Endothelial cell of umbilical vein (primary cell): ENCODE measurements at regions not wholly inside any gene's neighbourhood (a gene's known extent, or its start where the extent isn't known, plus 50 kb on each side); places are given as distances from the start of the nearest gene placed in this dataset.

Experiments used
- BruUV-seq: library from RNA; stranded (reverse); fragments of 400-500 nt; replicated peaks from 2 replicates; lab custom pipeline; 2021; lab: Mats Ljungman, UMichigan
- CTCF ChIA-PET: fragments of 300-600, 350-600 bp; sonication (Branson Sonifier 250); formaldehyde crosslinking; loops from one replicate; lab custom pipeline; 2021; ENCODE audit warnings: antibody characterized with exemption, inconsistent platforms; lab: Charles Lee
- POLR2A ChIA-PET: fragments of 300-600, 350-600 bp; sonication (Branson Sonifier 250); formaldehyde crosslinking; loops from one replicate; lab custom pipeline; 2021; ENCODE audit warnings: antibody characterized with exemption, inconsistent platforms; lab: Charles Lee
- DNase-seq: peaks from one replicate; pipeline ENCODE4 v3.0.0-alpha.2; 2011; ENCODE audit warnings: low read depth, low spot score
- FAIRE-seq: peaks from 2 replicates; lab custom pipeline; 2011; peaks lifted over from hg19 to GRCh38; lab: Jason Lieb, UNC
- H2AFZ ChIP-seq: 2 replicates; pipeline ENCODE4 v1.6.0; 2012; ENCODE audit warnings: low read depth, low read length, control low read depth, inconsistent platforms
- H3K27ac ChIP-seq: 2 replicates; pipeline ENCODE4 v1.5.1; 2011; ENCODE audit warnings: low read depth, mild to moderate bottlenecking, control low read depth, low read length, moderate library complexity; ENCODE audit not compliant: insufficient read depth
- H3K27me3 ChIP-seq, 2 experiments: 2 replicates each; pipeline versions ENCODE4 v1.6.0 to v1.6.1; 2011; ENCODE audit warnings: low read length in 2 of 2, mixed read lengths in 1 of 2; ENCODE audit not compliant: control insufficient read depth in 2 of 2, insufficient read depth in 2 of 2
- H3K36me3 ChIP-seq, 2 experiments: 2 replicates in 1 of 2; 3 replicates in 1 of 2; pipeline ENCODE4 v1.5.1; 2011; ENCODE audit warnings: low read length in 2 of 2, mild to moderate bottlenecking in 1 of 2, moderate library complexity in 1 of 2; ENCODE audit not compliant: control insufficient read depth in 2 of 2, insufficient read depth in 2 of 2; ENCODE audit errors: extremely low read depth in 1 of 2
- H3K4me1 ChIP-seq: 3 replicates; pipeline ENCODE4 v1.5.1; 2011; ENCODE audit warnings: mild to moderate bottlenecking, low read length; ENCODE audit not compliant: control insufficient read depth, insufficient read depth; ENCODE audit errors: extremely low read depth
- H3K4me2 ChIP-seq: 2 replicates; pipeline ENCODE4 v1.6.1; 2011; ENCODE audit warnings: low read length, control low read depth, mixed read lengths; ENCODE audit not compliant: insufficient read depth
- H3K4me3 ChIP-seq, 3 experiments: fragments of 200-600 bp in 1 of 3; sonication (generic), shearing (Covaris generic) in 1 of 3; replicated peaks in 1 of 3; 2 replicates each; pipeline ENCODE4 v1.5.1; 2011 to 2016; ENCODE audit warnings: control low read depth in 3 of 3, low read length in 3 of 3, mild to moderate bottlenecking in 2 of 3, inconsistent platforms in 1 of 3, low read depth in 1 of 3, moderate library complexity in 1 of 3; ENCODE audit not compliant: insufficient read depth in 1 of 3
- H3K79me2 ChIP-seq: 2 replicates; pipeline ENCODE4 v1.6.0; 2012; ENCODE audit warnings: low read length, inconsistent platforms; ENCODE audit not compliant: control insufficient read depth, insufficient read depth
- H3K9ac ChIP-seq: replicated peaks from 2 replicates; pipeline ENCODE3; 2011; ENCODE audit warnings: low read length, control low read depth; ENCODE audit not compliant: insufficient read depth; ENCODE audit errors: extremely low read depth
- H3K9me1 ChIP-seq: replicated peaks from 3 replicates; pipeline ENCODE4 v1.6.0; 2011; ENCODE audit warnings: mild to moderate bottlenecking, low read length; ENCODE audit not compliant: control insufficient read depth, insufficient read depth; ENCODE audit errors: extremely low read depth
- H3K9me3 ChIP-seq: replicated peaks from 2 replicates; pipeline ENCODE4 v1.5.1; 2012; ENCODE audit warnings: low read length, inconsistent platforms; ENCODE audit not compliant: control insufficient read depth, insufficient read depth
- H4K20me1 ChIP-seq: replicated peaks from 2 replicates; pipeline ENCODE3; 2011; ENCODE audit warnings: mild to moderate bottlenecking, low read length; ENCODE audit not compliant: control insufficient read depth, insufficient read depth; ENCODE audit errors: extremely low read depth
- EZH2 ChIP-seq: IDR thresholded peaks from 2 replicates; pipeline ENCODE4 v1.6.1; 2012; ENCODE audit warnings: borderline replicate concordance, low read depth, mild to moderate bottlenecking, moderate library complexity, low read length, inconsistent platforms; ENCODE audit not compliant: severe bottlenecking
- FOS ChIP-seq: IDR thresholded peaks from 2 replicates; pipeline ENCODE4 v1.6.1; 2011; ENCODE audit warnings: mild to moderate bottlenecking, low read length, moderate library complexity, borderline replicate concordance; ENCODE audit not compliant: insufficient read depth
- GATA2 ChIP-seq: IDR thresholded peaks from 2 replicates; pipeline ENCODE4 v1.7.0; 2011; ENCODE audit warnings: low read depth, mild to moderate bottlenecking, moderate library complexity, mixed read lengths, low read length; ENCODE audit not compliant: insufficient read length, insufficient read depth
- JUN ChIP-seq: IDR thresholded peaks from 2 replicates; pipeline ENCODE4 v1.6.1; 2011; ENCODE audit warnings: borderline replicate concordance, low read depth; ENCODE audit not compliant: insufficient read length, insufficient read depth
- MYC ChIP-seq: IDR thresholded peaks from one replicate; pipeline ENCODE4 v1.6.1; 2011; ENCODE audit warnings: mild to moderate bottlenecking, low read depth, low read length
- POLR2A ChIP-seq: IDR thresholded peaks from 2 replicates; pipeline ENCODE4 v1.6.1; 2012; ENCODE audit warnings: low read depth, mild to moderate bottlenecking, control low read depth, low read length
- POLR2AphosphoS5 ChIP-seq: IDR thresholded peaks from 2 replicates; pipeline ENCODE4 v1.6.1; 2012; ENCODE audit warnings: low read depth, mild to moderate bottlenecking, control low read depth, low read length, moderate library complexity; ENCODE audit not compliant: insufficient read depth
- dilution Hi-C: fragments of 300-500 bp; cut with MboI; formaldehyde crosslinking; loops from one replicate; pipeline ENCODE4 v1.15.0; 2019; ENCODE audit warnings: low sequenced_read_pairs; ENCODE audit not compliant: extremely low pct_ligation_motif_present
- intact Hi-C: fragments of 100-400 bp; cut with micrococcal nuclease; formaldehyde crosslinking; loops from one replicate; pipeline ENCODE4 v1.10.0; 2022
- TF ChIP-seq, protein P1 (sequence below): IDR thresholded peaks from 2 replicates; pipeline ENCODE4 v1.6.1; 2011; ENCODE audit not compliant: insufficient read depth, insufficient read length
- TF ChIP-seq, protein P2 (sequence below), 2 donors: IDR thresholded peaks; 1 replicate in 1 of 2; 2 replicates in 1 of 2; pipeline ENCODE4 v1.5.1; 2011; ENCODE audit warnings: low read length in 2 of 2, mild to moderate bottlenecking in 2 of 2, moderate library complexity in 2 of 2, control low read depth in 1 of 2, inconsistent platforms in 1 of 2, low read depth in 1 of 2; ENCODE audit not compliant: insufficient read depth in 1 of 2; ENCODE audit errors: extremely low read depth in 1 of 2

DNA sequence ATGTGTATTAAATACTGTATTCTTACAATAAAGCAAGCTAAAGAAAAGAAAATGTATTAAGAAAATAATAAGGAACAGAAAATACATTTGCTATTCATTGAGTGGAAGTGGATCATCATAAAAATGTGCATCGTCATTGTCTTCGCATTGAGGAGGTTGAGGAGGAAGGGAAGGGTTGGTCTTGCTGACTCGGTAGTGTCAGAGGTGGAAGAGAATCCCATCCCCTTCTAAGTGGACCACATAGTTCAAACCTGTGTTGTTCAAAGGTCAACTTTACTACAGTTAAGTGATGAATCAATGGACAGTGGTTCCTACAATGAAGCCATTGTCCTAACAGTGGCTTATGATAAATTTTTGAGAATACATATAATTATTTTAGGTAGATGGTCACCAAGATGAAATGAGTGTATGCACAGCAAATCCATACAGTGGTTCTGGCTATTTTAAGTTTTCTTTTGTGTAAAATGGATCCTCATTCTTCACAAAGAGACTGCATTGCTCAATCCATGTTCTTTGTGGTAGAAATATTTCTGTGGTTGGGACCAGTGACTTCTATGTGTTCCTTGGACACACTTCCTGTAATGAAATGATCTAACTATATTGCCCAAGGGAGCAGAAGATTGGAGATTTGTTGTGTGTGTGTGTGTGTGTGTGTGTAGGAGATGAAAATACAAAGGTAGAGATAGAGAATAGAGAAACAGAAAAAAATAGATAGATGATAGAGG lies 556.4 kb upstream of the AMELY start:
- Histone ChIP-seq H3K4me3 (no peak overlapping the region), H3K36me3 (no peaks in the 10 kb centered on the region), H3K9me3 (no peaks in the 10 kb centered on the region), H3K9ac (no peak overlapping the region), H3K9me1 (no peaks in the 10 kb centered on the region), H3K27ac (no peak overlapping the region), H3K27me3 (no peaks in the 10 kb centered on the region), H2AFZ (no peak overlapping the region), H4K20me1 (no peaks in the 10 kb centered on the region), H3K4me1 (peaks cover 6% of the 10 kb centered on the region), H3K79me2 (no peaks in the 10 kb centered on the region), H3K4me2 (no peak overlapping the region)
- no TSS peak for BruUV-seq
- no peak for DNase-seq
- dilution Hi-C loops = no loop called here
- FAIRE-seq = no peak
- TF ChIP-seq GATA2 (no peak), EZH2 (no peak), POLR2A (no peak), FOS (no peak), JUN (no peak), POLR2AphosphoS5 (no peak), MYC (no peak)
- TF ChIP-seq, protein P1, sequence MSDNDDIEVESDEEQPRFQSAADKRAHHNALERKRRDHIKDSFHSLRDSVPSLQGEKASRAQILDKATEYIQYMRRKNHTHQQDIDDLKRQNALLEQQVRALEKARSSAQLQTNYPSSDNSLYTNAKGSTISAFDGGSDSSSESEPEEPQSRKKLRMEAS = no peak
- TF ChIP-seq, protein P2, sequence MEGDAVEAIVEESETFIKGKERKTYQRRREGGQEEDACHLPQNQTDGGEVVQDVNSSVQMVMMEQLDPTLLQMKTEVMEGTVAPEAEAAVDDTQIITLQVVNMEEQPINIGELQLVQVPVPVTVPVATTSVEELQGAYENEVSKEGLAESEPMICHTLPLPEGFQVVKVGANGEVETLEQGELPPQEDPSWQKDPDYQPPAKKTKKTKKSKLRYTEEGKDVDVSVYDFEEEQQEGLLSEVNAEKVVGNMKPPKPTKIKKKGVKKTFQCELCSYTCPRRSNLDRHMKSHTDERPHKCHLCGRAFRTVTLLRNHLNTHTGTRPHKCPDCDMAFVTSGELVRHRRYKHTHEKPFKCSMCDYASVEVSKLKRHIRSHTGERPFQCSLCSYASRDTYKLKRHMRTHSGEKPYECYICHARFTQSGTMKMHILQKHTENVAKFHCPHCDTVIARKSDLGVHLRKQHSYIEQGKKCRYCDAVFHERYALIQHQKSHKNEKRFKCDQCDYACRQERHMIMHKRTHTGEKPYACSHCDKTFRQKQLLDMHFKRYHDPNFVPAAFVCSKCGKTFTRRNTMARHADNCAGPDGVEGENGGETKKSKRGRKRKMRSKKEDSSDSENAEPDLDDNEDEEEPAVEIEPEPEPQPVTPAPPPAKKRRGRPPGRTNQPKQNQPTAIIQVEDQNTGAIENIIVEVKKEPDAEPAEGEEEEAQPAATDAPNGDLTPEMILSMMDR (IDR thresholded peaks at IDR 0.05; ENCODE audit: extremely low read depth in 1 of 2, insufficient read depth in 1 of 2, low read depth in 1 of 2, low read length in 2 of 2) = no peak
- intact Hi-C loops = no loop called here
- ChIA-PET POLR2A (no interaction called here), CTCF (no interaction called here)
